Panc1 (cell line): ENCODE measurements at regions not wholly inside any gene's neighbourhood (a gene's known extent, or its start where the extent isn't known, plus 50 kb on each side); places are given as distances from the start of the nearest gene placed in this dataset.
"Not testable (repeated sequence)": the region's sequence is repeated elsewhere in the genome, so short reads cannot be mapped to it uniquely, and the experiment has no call there.

Experiments
- ATAC-seq: fragments of 200-7000 bp; cut with Tn5 transposase; 2 replicates; pipeline ENCODE4 v1.9.1; 2020; ENCODE audit warnings: mild to moderate bottlenecking, moderate library complexity
- BruUV-seq: library from RNA; stranded (reverse); fragments of 400-500 nt; replicated peaks from 2 replicates; lab custom pipeline; 2021; lab: Mats Ljungman, UMichigan
- CTCF ChIA-PET: fragments of 300-600 bp; sonication (Branson Sonifier 250); formaldehyde crosslinking; loops from one replicate; lab custom pipeline; 2022; ENCODE audit warnings: antibody characterized with exemption; lab: Charles Lee
- POLR2A ChIA-PET: fragments of 300-600 bp; sonication (Branson Sonifier 250); formaldehyde crosslinking; loops from one replicate; lab custom pipeline; 2022; ENCODE audit warnings: antibody characterized with exemption; lab: Charles Lee
- DNase-seq: peaks from one replicate; pipeline ENCODE4 v3.0.0-alpha.2; 2010; ENCODE audit warnings: low read depth, low spot score
- H3K27ac ChIP-seq: 2 replicates; pipeline ENCODE4 v1.5.1; 2011; ENCODE audit warnings: mild to moderate bottlenecking, low read length, inconsistent platforms
- H3K27me3 ChIP-seq: fragments of 200-500 bp; sonication (Bioruptor generic); 2 replicates; pipeline ENCODE4 v1.6.0; 2014; ENCODE audit warnings: low read length, inconsistent platforms; ENCODE audit not compliant: control insufficient read depth, insufficient read depth
- H3K36me3 ChIP-seq: fragments of 200-500 bp; sonication (Bioruptor generic); 2 replicates; pipeline ENCODE4 v1.5.1; 2014; ENCODE audit warnings: inconsistent platforms, mild to moderate bottlenecking, low read length, moderate library complexity; ENCODE audit not compliant: control insufficient read depth, insufficient read depth
- H3K4me1 ChIP-seq: 2 replicates; pipeline ENCODE4 v1.5.1; 2011; ENCODE audit warnings: inconsistent platforms, mild to moderate bottlenecking, low read length, moderate library complexity; ENCODE audit not compliant: control insufficient read depth, insufficient read depth
- H3K4me3 ChIP-seq, 2 experiments: 2 replicates each; pipeline ENCODE4 v1.5.1; 2011 to 2012; ENCODE audit warnings: low read depth in 2 of 2, low read length in 2 of 2, mild to moderate bottlenecking in 2 of 2, inconsistent platforms in 1 of 2, moderate library complexity in 1 of 2
- H3K9me3 ChIP-seq: fragments of 200-500 bp; sonication (Bioruptor generic); 2 replicates; pipeline ENCODE4 v1.5.1; 2014; ENCODE audit warnings: low read depth, mild to moderate bottlenecking, inconsistent platforms, low read length, moderate library complexity; ENCODE audit not compliant: control insufficient read depth, insufficient read depth
- POLR2AphosphoS5 ChIP-seq: IDR thresholded peaks from 2 replicates; pipeline ENCODE4 v1.6.1; 2012; ENCODE audit warnings: mild to moderate bottlenecking, low read depth, low read length, moderate library complexity
- REST ChIP-seq, 2 experiments: IDR thresholded peaks; 2 replicates each; pipeline ENCODE4 v1.6.1; 2011 to 2012; ENCODE audit warnings: low read depth in 2 of 2, control low read depth in 1 of 2, low read length in 1 of 2, mild to moderate bottlenecking in 1 of 2, moderate library complexity in 1 of 2; ENCODE audit not compliant: insufficient read depth in 1 of 2
- SIN3A ChIP-seq: IDR thresholded peaks from 2 replicates; pipeline ENCODE4 v1.6.1; 2012; ENCODE audit warnings: low read depth, mild to moderate bottlenecking, low read length, moderate library complexity, borderline replicate concordance; ENCODE audit not compliant: insufficient read depth
- TCF7L2 ChIP-seq: IDR thresholded peaks from 2 replicates; pipeline ENCODE4 v1.6.1; 2011; ENCODE audit warnings: mild to moderate bottlenecking, low read depth, low read length, inconsistent platforms
- in situ Hi-C: cut with HindIII; loops from 2 replicates; pipeline ENCODE4 v1.10.0; 2016; ENCODE audit warnings: low sequenced_read_pairs, low pct_unique_long_range_greater_than_20kb
- intact Hi-C: fragments of 100-400 bp; cut with micrococcal nuclease; formaldehyde crosslinking; loops from one replicate; pipeline ENCODE4 v1.10.0; 2022; ENCODE audit not compliant: unreplicated experiment
- TF ChIP-seq, protein P1 (sequence below): fragments of 450-650 bp; IDR thresholded peaks from 2 replicates; pipeline ENCODE4 v1.5.1; 2017; ENCODE audit warnings: mild to moderate bottlenecking

DNA sequence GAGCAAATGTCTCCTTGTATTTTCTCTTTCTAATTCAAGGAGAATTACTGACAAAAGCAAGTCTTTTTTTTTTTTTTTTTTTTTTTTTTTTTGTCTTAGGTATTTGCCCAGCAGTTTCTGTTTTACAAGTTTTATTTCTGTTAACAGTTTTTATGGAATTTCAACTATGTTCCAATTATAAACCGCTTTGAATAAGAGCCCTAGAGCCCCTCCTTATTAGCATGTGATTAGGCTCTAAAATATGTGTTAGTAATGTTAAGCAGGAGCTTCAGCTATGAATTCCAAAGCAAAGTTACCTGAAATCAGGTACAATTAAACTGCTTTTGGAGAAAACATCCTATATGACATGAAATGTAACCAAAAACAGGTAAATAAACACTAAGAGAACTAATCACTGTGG, 997.0 kb upstream of the POT1 start:
- in situ Hi-C loops: no loop called here
- Histone ChIP-seq H3K27ac (no peak overlapping the region), H3K36me3 (no peaks in the 10 kb centered on the region), H3K27me3 (no peaks in the 10 kb centered on the region), H3K4me1 (no peaks in the 10 kb centered on the region), H3K9me3 (no peaks in the 10 kb centered on the region; the same call in 1 of the 2 replicates), H3K4me3 (no peak overlapping the region)
- ChIA-PET CTCF (no interaction called here), POLR2A (no interaction called here)
- no TSS peak for BruUV-seq
- intact Hi-C loops: no loop called here
- ATAC-seq (no peak), DNase-seq (no peak)
- TF ChIP-seq, protein P1, sequence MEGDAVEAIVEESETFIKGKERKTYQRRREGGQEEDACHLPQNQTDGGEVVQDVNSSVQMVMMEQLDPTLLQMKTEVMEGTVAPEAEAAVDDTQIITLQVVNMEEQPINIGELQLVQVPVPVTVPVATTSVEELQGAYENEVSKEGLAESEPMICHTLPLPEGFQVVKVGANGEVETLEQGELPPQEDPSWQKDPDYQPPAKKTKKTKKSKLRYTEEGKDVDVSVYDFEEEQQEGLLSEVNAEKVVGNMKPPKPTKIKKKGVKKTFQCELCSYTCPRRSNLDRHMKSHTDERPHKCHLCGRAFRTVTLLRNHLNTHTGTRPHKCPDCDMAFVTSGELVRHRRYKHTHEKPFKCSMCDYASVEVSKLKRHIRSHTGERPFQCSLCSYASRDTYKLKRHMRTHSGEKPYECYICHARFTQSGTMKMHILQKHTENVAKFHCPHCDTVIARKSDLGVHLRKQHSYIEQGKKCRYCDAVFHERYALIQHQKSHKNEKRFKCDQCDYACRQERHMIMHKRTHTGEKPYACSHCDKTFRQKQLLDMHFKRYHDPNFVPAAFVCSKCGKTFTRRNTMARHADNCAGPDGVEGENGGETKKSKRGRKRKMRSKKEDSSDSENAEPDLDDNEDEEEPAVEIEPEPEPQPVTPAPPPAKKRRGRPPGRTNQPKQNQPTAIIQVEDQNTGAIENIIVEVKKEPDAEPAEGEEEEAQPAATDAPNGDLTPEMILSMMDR: no peak
- TF ChIP-seq POLR2AphosphoS5 (no peak), TCF7L2 (no peak), SIN3A (no peak), REST (IDR thresholded peaks at IDR 0.05; ENCODE audit: insufficient read depth in 1 of 2, low read depth in 2 of 2, low read length in 1 of 2) (no peak)

GRCh38 chr7:125924037-125924436, 994.4 kb upstream of the POT1 start:
- no peak for DNase-seq
- TF ChIP-seq TCF7L2 (no peak), SIN3A (no peak), REST (IDR thresholded peaks at IDR 0.05; ENCODE audit: insufficient read depth in 1 of 2, low read depth in 2 of 2, low read length in 1 of 2) (no peak), POLR2AphosphoS5 (no peak)
- TF ChIP-seq, protein P1: no peak
- no TSS peak for BruUV-seq
- in situ Hi-C loops (no loop called here), intact Hi-C loops (no loop called here)
- Histone ChIP-seq H3K27ac (no peak overlapping the region), H3K4me1 (no peaks in the 10 kb centered on the region), H3K4me3 (no peak overlapping the region), H3K27me3 (no peaks in the 10 kb centered on the region), H3K36me3 (no peaks in the 10 kb centered on the region), H3K9me3 (no peaks in the 10 kb centered on the region)
- POLR2A ChIA-PET: no interaction called here
- no peak for ATAC-seq
- CTCF ChIA-PET: no interaction called here

DNA sequence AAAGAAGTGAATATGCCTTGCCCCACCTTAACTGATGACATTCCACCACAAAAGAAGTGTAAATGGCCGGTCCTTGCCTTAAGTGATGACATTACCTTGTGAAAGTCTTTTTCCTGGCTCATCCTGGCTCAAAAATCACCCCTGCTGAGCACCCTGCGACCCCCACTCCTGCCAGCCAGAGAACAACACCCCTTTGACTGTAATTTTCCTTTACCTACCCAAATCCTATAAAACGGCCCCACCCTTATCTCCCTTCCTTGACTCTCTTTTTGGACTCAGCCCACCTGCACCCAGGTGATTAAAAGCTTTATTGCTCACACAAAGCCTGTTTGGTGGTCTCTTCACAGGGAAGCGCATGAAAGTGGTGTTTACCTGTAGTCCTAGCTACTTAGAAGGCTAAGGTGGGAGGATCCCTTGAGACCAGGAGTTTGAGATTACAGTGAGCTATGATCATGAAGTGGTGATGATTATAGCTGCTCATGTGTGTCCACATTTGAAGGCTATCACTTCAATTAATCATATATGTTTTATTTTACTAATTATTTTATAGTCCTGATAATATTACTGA, 985.8 kb upstream of the POT1 start:
- H3K27me3 ChIP-seq, H3K4me1 ChIP-seq, H3K9me3 ChIP-seq, in situ Hi-C loops, CTCF ChIA-PET, H3K4me3 ChIP-seq, H3K36me3 ChIP-seq, DNase-seq, BruUV-seq, H3K27ac ChIP-seq, intact Hi-C loops, ATAC-seq: not testable (repeated sequence)
- POLR2A ChIA-PET: interaction anchor here (0.6 kb wide), 1 partner anchor 68 kb away, joined by 3 read pairs; no protein-coding TSS in a partner anchor
